HFFc6 (cell line): ENCODE measurements at regions not wholly inside any gene's neighbourhood (a gene's known extent, or its start where the extent isn't known, plus 50 kb on each side); places are given as distances from the start of the nearest gene placed in this dataset.

ENCODE experiments used
- DNase-seq: peaks from one replicate; pipeline ENCODE4 v3.0.0-alpha.2; 2018
- H3K27ac Mint-ChIP-seq: 2 replicates; pipeline ENCODE4 v1.8.0; 2020; ENCODE audit warnings: mild to moderate bottlenecking, mixed read lengths
- H3K27me3 Mint-ChIP-seq: 2 replicates; pipeline ENCODE4 v1.8.0; 2021; ENCODE audit warnings: mild to moderate bottlenecking, moderate library complexity, mixed read lengths; ENCODE audit not compliant: insufficient read depth
- H3K36me3 Mint-ChIP-seq: 2 replicates; pipeline ENCODE4 v1.8.0; 2021; ENCODE audit warnings: low read depth, mixed read lengths
- H3K4me1 Mint-ChIP-seq: 2 replicates; pipeline ENCODE4 v1.8.0; 2020; ENCODE audit warnings: low read depth, mixed read lengths
- H3K4me3 Mint-ChIP-seq: 2 replicates; pipeline ENCODE4 v1.8.0; 2020; ENCODE audit warnings: mild to moderate bottlenecking, moderate library complexity, mixed read lengths
- H3K9me3 Mint-ChIP-seq: 2 replicates; pipeline ENCODE4 v1.8.0; 2020; ENCODE audit warnings: mild to moderate bottlenecking, mixed read lengths
- TF ChIP-seq, protein P1 (sequence below): fragments of 200-600 bp; sonication (generic); IDR thresholded peaks from 2 replicates; pipeline ENCODE4 v1.5.0; 2021; ENCODE audit warnings: antibody characterized with exemption, mild to moderate bottlenecking

- DNase-seq = no peak
- Mint-ChIP-seq H3K27me3 (peaks cover 2% of the 10 kb centered on the region), H3K27ac (no peak overlapping the region), H3K9me3 (peaks cover 51% of the 10 kb centered on the region), H3K4me3 (no peak overlapping the region), H3K4me1 (no peaks in the 10 kb centered on the region), H3K36me3 (no peaks in the 10 kb centered on the region; the same call in 1 of the 2 replicates)
- TF ChIP-seq, protein P1, sequence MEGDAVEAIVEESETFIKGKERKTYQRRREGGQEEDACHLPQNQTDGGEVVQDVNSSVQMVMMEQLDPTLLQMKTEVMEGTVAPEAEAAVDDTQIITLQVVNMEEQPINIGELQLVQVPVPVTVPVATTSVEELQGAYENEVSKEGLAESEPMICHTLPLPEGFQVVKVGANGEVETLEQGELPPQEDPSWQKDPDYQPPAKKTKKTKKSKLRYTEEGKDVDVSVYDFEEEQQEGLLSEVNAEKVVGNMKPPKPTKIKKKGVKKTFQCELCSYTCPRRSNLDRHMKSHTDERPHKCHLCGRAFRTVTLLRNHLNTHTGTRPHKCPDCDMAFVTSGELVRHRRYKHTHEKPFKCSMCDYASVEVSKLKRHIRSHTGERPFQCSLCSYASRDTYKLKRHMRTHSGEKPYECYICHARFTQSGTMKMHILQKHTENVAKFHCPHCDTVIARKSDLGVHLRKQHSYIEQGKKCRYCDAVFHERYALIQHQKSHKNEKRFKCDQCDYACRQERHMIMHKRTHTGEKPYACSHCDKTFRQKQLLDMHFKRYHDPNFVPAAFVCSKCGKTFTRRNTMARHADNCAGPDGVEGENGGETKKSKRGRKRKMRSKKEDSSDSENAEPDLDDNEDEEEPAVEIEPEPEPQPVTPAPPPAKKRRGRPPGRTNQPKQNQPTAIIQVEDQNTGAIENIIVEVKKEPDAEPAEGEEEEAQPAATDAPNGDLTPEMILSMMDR = no peak
Observed at GRCh38 chr1:34524783-34525182, 230.1 kb upstream of the GJB5 start.

DNA sequence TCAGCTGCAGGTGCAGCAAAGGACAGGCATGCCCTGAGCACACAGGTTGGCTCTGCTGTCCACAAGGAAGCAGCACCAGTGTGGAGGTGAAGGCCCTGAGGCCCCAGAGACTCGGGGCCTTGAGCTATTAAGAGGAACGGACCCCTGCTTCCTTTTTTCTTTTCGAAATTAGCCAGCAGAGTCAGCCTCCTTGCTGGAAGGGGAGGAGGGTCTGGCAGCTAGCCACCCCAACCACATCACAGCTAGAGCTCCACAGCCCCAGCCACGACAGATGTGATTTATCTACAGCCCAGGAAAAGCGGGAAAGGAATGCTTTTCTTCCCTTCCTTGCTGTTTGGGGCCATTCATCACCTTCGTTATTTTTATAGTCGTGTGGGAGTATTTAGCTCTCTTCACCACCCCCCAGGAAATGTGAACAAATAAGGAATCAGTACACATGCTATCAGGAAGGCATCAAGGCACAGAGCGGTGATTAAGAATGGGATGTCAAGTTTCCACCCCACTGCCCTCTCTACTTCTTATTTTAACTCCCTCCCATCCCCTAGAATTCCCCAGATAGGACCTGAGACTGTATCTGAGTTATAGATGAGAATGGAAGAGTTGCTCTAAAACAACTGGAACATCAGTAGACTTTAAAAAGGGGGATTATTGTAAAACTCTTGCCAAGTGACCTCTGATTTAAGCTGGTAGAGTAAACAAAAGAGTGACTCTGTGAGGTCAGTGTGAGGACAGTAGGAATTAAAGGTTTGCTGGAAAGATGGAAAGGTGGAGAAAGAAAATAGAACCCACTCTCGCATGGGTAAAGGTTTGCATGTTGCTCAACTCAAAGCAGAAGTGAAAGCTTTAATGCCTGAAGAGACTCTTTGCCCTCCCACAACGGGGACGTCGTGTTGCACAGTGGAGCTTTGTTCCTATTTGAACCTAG is 224.7 kb upstream of the GJB5 start:
- Mint-ChIP-seq H3K4me1 (no peaks in the 10 kb centered on the region), H3K4me3 (no peak overlapping the region), H3K27ac (no peak overlapping the region), H3K36me3 (no peaks in the 10 kb centered on the region), H3K9me3 (peaks cover 48% of the 10 kb centered on the region), H3K27me3 (peaks cover 2% of the 10 kb centered on the region)
- TF ChIP-seq, protein P1 = no peak
- DNase-seq = no peak

DNA sequence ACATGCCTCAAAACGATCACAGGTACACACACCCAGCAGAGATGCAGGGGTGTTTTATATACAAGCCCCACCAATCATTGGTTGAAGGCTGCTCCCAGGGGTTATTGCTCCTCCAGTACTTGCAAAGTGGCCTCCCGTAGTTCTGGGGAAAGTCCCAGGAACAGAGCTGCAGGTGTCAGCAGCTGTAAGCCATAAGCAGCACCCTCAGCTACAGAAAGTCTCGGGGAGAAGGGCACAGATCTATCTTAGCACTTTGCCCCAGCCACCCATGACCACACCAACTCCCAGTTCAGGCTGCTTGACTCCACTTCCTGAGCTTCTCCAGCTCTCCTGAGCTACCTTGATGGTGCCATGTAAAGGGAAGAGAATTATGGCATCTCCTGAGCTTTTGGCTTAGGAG is 222.7 kb upstream of the GJB5 start:
- Mint-ChIP-seq H3K27me3 (peaks cover 2% of the 10 kb centered on the region), H3K4me3 (no peak overlapping the region), H3K9me3 (peaks cover 48% of the 10 kb centered on the region), H3K27ac (no peak overlapping the region), H3K4me1 (no peaks in the 10 kb centered on the region), H3K36me3 (no peaks in the 10 kb centered on the region)
- no peak for DNase-seq
- TF ChIP-seq, protein P1 = no peak

DNA sequence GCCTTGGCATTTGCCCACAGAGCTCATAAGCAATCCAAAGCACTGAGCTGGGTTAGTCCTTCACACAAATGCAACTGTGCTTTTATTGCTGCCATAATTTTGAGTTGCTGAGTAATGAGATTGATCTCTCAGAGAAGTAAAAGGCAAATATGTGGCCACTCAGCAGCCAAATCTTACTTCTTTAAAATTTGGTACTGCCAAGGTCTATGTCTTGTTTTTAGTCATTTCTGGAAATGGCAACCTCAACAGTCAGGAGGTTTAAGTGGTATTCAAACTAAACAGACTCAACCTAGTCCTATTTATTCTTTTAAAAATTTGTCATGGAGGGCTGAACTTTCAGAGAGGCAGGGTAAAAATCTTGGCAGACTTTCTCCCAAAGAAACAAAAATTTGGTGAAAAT is 216.4 kb upstream of the GJB5 start:
- Mint-ChIP-seq H3K4me1 (no peaks in the 10 kb centered on the region), H3K27ac (no peak overlapping the region), H3K9me3 (peaks cover 55% of the 10 kb centered on the region), H3K4me3 (no peak overlapping the region), H3K36me3 (no peaks in the 10 kb centered on the region), H3K27me3 (no peaks in the 10 kb centered on the region)
- TF ChIP-seq, protein P1 = no peak
- DNase-seq = no peak

GRCh38 chr1:34547046-34547674 is 207.7 kb upstream of the GJB5 start:
- Mint-ChIP-seq H3K36me3 (no peaks in the 10 kb centered on the region; the same call in 1 of the 2 replicates), H3K9me3 (peaks cover 70% of the 10 kb centered on the region), H3K4me1 (no peaks in the 10 kb centered on the region), H3K27ac (no peak overlapping the region), H3K27me3 (no peaks in the 10 kb centered on the region), H3K4me3 (no peak overlapping the region)
- TF ChIP-seq, protein P1 = no peak
- no peak for DNase-seq
